Fibroblast of lung (primary cell): ENCODE measurements at regions not wholly inside any gene's neighbourhood (a gene's known extent, or its start where the extent isn't known, plus 50 kb on each side); places are given as distances from the start of the nearest gene placed in this dataset.

Experiments
- DNase-seq, 2 donors: peaks; one replicate each; pipeline versions ENCODE4 v3.0.0 to v3.0.0-alpha.2; 2010; ENCODE audit warnings: low read depth in 2 of 2
- H2AFZ ChIP-seq: 2 replicates; pipeline ENCODE4 v1.5.1; 2012; ENCODE audit warnings: low read length, control low read depth, inconsistent platforms
- H3K27ac ChIP-seq: 2 replicates; pipeline ENCODE4 v1.5.1; 2011; ENCODE audit warnings: low read length, control low read depth; ENCODE audit not compliant: insufficient read depth
- H3K27me3 ChIP-seq: 2 replicates; pipeline ENCODE4 v1.5.1; 2011; ENCODE audit warnings: mild to moderate bottlenecking, low read length; ENCODE audit not compliant: control insufficient read depth, insufficient read depth
- H3K36me3 ChIP-seq: 2 replicates; pipeline ENCODE4 v1.5.1; 2011; ENCODE audit warnings: low read length; ENCODE audit not compliant: control insufficient read depth, insufficient read depth
- H3K4me1 ChIP-seq: 2 replicates; pipeline ENCODE4 v1.5.1; 2011; ENCODE audit warnings: low read length; ENCODE audit not compliant: control insufficient read depth, insufficient read depth; ENCODE audit errors: extremely low read depth
- H3K4me2 ChIP-seq: 2 replicates; pipeline ENCODE4 v1.5.1; 2011; ENCODE audit warnings: low read length, control low read depth; ENCODE audit not compliant: insufficient read depth; ENCODE audit errors: extremely low read depth
- H3K4me3 ChIP-seq, 4 experiments: fragments of 200-600 bp in 1 of 4; sonication (generic) in 1 of 4; replicated peaks in 1 of 4; 2 replicates each; pipeline ENCODE4 v1.5.1; 2011 to 2016; ENCODE audit warnings: low read length in 4 of 4, low read depth in 3 of 4, mild to moderate bottlenecking in 3 of 4, control low read depth in 2 of 4, inconsistent platforms in 1 of 4, mixed read lengths in 1 of 4; ENCODE audit not compliant: insufficient read depth in 1 of 4; ENCODE audit errors: control extremely low read depth in 1 of 4
- H3K79me2 ChIP-seq: 2 replicates; pipeline ENCODE4 v1.5.1; 2012; ENCODE audit warnings: mild to moderate bottlenecking, low read length, inconsistent platforms; ENCODE audit not compliant: control insufficient read depth, insufficient read depth
- H3K9ac ChIP-seq: 2 replicates; pipeline ENCODE4 v1.5.1; 2011; ENCODE audit warnings: mild to moderate bottlenecking, low read length, control low read depth; ENCODE audit not compliant: insufficient read depth
- H3K9me3 ChIP-seq: 2 replicates; pipeline ENCODE4 v1.5.1; 2012; ENCODE audit warnings: low read depth, low read length; ENCODE audit not compliant: control insufficient read depth, insufficient read depth
- H4K20me1 ChIP-seq: 2 replicates; pipeline ENCODE4 v1.5.1; 2011; ENCODE audit warnings: low read length; ENCODE audit not compliant: control insufficient read depth, insufficient read depth; ENCODE audit errors: extremely low read depth
- EZH2 ChIP-seq: IDR thresholded peaks from 2 replicates; pipeline ENCODE4 v1.5.1; 2012; ENCODE audit warnings: low read length, control low read depth, mild to moderate bottlenecking; ENCODE audit errors: missing control alignments
- TF ChIP-seq, protein P1 (sequence below), 2 donors: IDR thresholded peaks in 1 of 2; conservative IDR thresholded peaks in 1 of 2; 1 replicate in 1 of 2; 2 replicates in 1 of 2; pipeline ENCODE4 v1.5.1; 2011 to 2012; ENCODE audit warnings: low read length in 2 of 2, control low read depth in 1 of 2, inconsistent platforms in 1 of 2, low read depth in 1 of 2, mild to moderate bottlenecking in 1 of 2

DNA sequence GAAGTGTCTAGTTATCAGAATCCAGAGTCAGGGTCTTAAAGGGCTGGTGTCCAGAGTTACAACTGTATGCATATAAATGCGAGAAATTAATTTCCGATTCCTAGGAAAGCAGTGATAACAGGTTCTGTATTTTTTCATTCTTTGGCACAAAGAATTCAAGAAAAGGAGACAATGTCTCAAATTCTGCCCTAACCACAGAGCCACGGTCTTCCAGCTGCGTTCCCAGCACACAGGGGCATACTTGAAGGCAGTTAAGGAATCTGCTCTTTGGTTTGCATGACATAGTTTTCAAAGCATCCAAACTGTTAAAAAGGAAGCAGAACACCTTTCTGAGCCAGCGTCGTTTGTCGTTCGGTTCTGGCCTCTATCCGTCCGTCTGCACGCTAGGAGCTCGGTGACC, 416.9 kb upstream of the MKI67 start:
- Histone ChIP-seq H3K27me3 (no peaks in the 10 kb centered on the region), H3K79me2 (no peaks in the 10 kb centered on the region), H3K4me2 (no peak overlapping the region), H3K9ac (no peak overlapping the region), H4K20me1 (no peaks in the 10 kb centered on the region), H2AFZ (no peak overlapping the region), H3K9me3 (no peaks in the 10 kb centered on the region), H3K36me3 (no peaks in the 10 kb centered on the region), H3K4me3 (no peak overlapping the region), H3K27ac (no peak overlapping the region), H3K4me1 (no peaks in the 10 kb centered on the region)
- DNase-seq, result no peak
- TF ChIP-seq, protein P1, sequence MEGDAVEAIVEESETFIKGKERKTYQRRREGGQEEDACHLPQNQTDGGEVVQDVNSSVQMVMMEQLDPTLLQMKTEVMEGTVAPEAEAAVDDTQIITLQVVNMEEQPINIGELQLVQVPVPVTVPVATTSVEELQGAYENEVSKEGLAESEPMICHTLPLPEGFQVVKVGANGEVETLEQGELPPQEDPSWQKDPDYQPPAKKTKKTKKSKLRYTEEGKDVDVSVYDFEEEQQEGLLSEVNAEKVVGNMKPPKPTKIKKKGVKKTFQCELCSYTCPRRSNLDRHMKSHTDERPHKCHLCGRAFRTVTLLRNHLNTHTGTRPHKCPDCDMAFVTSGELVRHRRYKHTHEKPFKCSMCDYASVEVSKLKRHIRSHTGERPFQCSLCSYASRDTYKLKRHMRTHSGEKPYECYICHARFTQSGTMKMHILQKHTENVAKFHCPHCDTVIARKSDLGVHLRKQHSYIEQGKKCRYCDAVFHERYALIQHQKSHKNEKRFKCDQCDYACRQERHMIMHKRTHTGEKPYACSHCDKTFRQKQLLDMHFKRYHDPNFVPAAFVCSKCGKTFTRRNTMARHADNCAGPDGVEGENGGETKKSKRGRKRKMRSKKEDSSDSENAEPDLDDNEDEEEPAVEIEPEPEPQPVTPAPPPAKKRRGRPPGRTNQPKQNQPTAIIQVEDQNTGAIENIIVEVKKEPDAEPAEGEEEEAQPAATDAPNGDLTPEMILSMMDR (conservative IDR thresholded peaks at IDR 0.05 in 1 of 2, IDR thresholded peaks at IDR 0.05 in 1 of 2; ENCODE audit: low read depth in 1 of 2, low read length in 2 of 2), result no peak
- no peak for TF ChIP-seq EZH2

DNA sequence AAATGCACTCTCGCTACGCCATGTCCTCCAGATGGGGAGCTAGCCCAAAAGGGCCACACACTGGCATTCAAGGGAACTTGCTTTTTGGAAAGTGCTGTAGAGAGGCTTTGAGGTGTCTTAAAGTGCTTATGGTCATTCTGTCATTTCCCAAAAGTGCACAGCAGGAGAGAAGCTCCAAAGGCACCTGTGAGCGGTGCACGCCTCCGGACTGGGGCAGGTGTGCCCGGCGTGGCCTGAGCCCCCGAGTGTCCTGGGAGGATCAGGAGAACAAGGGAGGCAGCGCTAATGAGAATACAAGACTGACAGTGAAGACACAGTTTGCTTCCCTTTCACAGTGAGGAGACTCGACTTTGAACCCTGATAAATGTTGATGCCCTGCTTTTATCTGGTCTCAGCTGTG, 419.0 kb upstream of the MKI67 start:
- Histone ChIP-seq H3K27me3 (no peaks in the 10 kb centered on the region), H3K9me3 (no peaks in the 10 kb centered on the region), H3K36me3 (no peaks in the 10 kb centered on the region), H3K4me3 (no peak overlapping the region), H3K4me2 (no peak overlapping the region), H2AFZ (no peak overlapping the region), H3K79me2 (no peaks in the 10 kb centered on the region), H3K9ac (no peak overlapping the region), H3K4me1 (no peaks in the 10 kb centered on the region), H4K20me1 (no peaks in the 10 kb centered on the region), H3K27ac (no peak overlapping the region)
- no peak for TF ChIP-seq EZH2
- TF ChIP-seq, protein P1 (conservative IDR thresholded peaks at IDR 0.05 in 1 of 2, IDR thresholded peaks at IDR 0.05 in 1 of 2; ENCODE audit: low read depth in 1 of 2, low read length in 2 of 2), result no peak
- no peak for DNase-seq

DNA sequence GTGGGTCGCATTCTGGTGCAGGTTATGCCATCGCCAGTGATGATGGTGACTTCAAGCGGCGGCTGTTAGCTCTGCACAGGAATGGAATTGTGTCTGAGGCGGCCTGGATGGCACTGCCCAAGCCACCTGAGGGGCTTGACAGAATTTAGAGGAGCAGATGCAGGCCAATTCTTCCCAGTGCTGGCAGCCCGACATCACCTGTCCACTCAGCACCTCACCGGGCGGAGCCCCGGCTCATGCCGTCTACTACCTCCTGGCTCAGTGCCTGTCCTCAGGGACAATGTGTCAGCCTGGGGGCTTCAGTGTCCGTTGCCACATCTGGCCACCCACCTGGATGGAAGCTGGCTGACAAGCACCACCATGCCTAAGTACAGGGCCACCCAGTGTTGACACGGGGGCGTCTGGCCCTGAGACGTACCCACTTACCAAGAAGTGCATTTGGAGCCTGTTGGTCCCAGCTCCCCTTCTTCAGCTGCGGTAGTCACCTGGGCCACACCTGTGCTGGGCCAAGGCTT, 420.5 kb upstream of the MKI67 start:
- H3K9me3 ChIP-seq, result no peaks in the 10 kb centered on the region
- no peak for DNase-seq
- H3K4me1 ChIP-seq, result no peaks in the 10 kb centered on the region
- H3K36me3 ChIP-seq, result no peaks in the 10 kb centered on the region
- no peaks in the 10 kb centered on the region for H4K20me1 ChIP-seq
- no peak overlapping the region for H2AFZ ChIP-seq
- H3K4me2 ChIP-seq, result no peak overlapping the region
- H3K4me3 ChIP-seq, result no peak overlapping the region
- no peak overlapping the region for H3K27ac ChIP-seq
- H3K27me3 ChIP-seq, result no peaks in the 10 kb centered on the region
- no peaks in the 10 kb centered on the region for H3K79me2 ChIP-seq
- TF ChIP-seq, protein P1 (conservative IDR thresholded peaks at IDR 0.05 in 1 of 2, IDR thresholded peaks at IDR 0.05 in 1 of 2; ENCODE audit: low read depth in 1 of 2, low read length in 2 of 2), result no peak
- no peak for TF ChIP-seq EZH2
- no peak overlapping the region for H3K9ac ChIP-seq
